Stimulated activated CD4-positive, alpha-beta T cell treated with anti-CD3 and anti-CD28 coated beads, Interleukin-1b, Interleukin-23, amount 100 ng/mL, for 4 hours (primary cell): ENCODE measurements at regions not wholly inside any gene's neighbourhood (a gene's known extent, or its start where the extent isn't known, plus 50 kb on each side); places are given as distances from the start of the nearest gene placed in this dataset.

Experiments used
- DNase-seq, 2 donors: peaks; one replicate each; pipeline ENCODE4 v3.0.0-alpha.2; 2020; ENCODE audit warnings: low read depth in 2 of 2

DNA sequence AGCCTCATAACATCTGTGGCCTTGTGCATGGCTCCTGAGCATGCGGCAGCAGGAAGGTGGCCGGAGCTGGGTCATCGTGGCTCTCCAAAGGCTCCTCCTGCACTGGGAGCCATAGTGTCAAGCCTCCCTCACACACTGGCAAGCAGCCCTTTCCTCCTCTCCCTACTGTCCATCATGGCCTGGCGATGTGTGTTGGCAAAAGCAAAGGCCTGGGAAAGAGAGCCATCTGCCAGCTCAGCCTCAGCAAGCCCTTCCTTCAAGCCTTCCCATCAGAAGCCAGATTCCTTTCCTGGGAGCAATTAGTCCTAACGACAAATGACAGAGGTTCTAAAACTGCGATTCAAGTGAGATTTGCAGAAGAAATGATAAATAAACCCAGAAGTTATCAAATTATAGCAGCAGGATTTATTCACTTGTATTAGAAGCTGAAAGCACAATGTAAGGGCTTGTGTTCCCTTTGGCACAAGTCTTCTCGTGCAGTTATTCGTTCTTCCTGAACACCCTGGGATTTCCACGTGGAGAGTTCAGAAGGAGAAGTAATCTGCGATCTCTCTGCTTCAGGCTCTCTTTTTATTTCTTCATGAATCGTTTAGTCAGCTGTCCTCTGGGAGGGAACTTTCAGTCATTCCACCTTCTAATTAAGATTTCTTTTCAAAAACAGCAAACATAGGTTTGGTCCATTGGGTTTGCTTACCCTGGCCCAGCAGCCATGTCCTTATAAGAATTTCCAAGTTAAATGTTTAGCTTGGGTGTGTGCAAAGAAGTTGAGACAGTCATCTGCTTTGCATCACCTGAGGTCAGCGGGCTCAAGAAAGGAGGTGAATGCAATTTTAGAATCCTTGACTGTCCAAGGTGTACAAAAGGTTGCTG, 110.3 kb upstream of the TMC3 start:
- no peak for DNase-seq

DNA sequence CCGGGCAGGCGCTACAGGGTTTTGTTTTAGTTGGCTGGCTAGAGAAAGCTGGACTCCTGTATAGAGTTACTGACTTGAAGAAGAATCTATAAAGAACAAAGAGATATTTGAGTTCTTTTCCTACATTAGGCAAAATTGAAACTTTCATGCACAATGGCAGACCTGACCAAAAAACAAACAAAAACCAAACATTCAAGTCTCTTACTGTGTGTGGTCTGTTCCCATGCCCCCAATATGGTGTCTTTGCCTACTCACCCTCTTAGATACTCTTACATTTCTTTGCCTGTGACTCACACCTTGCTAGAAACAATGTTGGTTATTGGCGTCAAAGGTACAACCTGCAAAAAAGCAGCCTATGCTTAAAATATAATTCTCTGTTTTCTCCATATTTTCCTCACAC, 109.5 kb upstream of the TMC3 start:
- DNase-seq: no peak

DNA sequence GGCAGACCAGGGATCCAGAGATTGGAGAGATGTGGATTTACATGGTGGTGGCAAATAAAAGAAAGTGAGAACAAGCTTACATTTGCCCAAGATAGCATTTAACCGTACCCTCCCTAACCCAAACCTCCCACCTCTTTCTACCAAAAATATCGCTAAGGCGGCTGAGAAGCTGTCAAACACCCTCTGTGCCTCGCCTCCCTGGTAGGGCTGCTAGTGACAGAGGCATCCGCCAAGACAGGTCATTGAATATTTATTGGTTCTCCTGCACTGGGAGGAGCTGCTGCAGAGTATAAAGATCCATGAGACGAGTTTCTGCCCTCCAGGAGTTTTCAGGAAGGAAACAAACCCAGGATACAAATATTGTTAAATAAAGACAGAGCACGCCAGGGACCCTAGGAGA, 107.3 kb upstream of the TMC3 start:
- DNase-seq: no peak

DNA sequence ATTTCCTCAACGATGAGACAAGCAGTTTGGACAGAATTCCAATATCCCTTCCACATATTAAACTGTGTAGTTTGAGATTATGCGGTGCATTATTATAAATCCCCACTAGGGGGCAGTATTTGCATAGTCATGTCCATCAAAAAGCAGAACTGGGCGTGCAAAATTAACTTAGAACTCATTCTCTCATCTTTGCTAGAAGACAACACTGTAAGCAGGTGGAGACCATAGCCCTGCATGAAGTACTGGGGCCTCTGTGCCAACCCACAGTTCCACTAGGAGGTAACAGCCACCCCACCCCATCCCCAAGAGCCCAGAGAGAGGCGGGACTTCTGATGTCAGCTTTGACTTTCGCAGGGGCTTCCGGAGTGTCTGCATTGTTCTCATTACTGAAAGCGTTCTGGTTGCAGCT, 106.6 kb upstream of the TMC3 start:
- DNase-seq: peak in 1 of 2 donors; percentile 40

DNA sequence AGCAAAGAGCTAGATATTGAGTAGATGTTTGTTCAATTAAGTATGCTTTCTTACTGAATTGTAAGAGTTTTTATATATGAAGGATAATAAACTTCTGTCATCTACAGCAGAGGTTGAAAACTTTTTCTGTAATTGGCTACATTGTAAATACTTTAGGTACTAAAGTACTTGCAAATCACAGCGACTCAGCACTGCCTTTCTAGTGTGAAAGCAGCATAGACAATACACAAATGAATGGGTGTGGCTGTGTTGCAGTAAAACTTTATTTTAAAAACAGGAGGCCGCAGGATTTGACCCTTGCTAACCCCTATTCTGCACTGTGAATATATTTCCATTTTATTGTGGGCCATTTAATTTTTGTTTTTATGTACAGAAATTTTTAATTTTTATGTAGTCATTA, 104.3 kb upstream of the TMC3 start:
- DNase-seq: no peak

DNA sequence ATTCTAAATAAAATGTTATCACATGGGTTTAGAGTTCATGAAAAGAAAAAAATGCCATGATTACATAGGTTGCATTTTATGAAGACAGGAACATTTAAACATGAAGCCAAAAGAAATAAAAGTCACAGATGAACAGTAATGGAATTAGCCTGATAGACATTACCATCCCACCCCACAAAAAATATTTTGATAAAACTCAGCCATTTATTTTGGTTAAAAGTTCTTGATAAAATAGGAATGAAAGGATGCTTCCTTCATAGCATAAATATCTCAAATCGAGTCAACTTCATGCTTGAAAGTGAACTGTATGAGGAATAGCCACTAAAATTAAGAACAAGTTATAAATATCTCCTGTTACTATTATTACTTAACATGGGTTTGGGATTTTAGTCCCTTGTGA, 101.9 kb upstream of the TMC3 start:
- DNase-seq: no peak

DNA sequence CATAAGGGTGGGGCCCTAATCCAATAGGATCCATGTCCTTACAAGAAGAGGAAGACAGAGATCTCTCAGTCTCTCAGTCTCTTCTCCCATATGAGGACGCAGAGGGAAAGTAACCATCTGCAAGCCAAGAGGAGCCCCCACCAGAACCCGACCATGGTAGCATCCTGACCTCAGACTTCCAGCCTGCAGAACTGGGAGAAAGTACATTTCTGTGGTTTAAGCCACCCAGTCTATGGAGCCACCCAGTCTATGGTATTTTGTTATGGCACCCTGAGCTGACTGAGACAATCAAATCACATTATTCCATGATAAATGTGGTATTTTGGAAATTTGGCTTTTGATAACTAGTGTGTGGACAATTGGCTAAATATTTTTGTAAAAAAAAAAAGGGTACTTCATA, 101.5 kb upstream of the TMC3 start:
- no peak for DNase-seq

DNA sequence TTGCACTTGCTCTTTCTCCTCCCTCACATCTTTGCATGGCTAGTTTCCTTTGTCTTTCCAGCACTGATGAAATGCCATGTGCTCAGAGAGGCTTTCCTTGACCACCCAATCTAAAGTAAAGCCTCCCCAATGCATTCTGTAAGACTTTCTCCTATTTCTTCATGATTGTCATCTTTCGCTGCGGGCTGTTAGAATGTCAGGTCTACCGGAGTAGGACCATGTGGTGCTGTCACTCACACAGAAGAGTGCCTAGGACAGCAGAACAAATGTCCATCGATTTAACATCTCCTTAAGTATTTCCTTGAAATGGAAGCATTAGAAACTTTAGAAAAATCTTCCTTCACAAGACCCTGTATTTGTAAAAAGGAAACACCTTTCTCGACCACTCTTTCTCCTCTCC, 99.9 kb upstream of the TMC3 start:
- no peak for DNase-seq

DNA sequence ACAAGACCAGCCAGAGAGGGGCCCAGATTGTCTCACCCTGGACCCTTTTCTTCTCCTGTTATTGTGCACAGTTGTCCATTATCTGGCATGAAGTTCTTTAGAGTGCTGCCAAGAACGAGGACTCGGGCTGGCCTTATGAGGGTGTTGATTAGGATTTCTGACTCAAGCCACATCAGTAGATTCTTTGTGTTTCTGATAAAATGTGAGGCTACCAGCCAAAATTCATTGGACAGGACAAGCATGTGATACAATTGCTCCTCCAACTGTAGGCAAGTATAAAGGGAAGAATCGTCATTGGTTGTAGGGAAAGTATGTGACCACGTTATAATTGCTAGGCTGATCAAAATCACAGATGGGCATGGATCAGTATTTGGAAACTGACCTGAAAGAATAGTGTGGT, 99.2 kb upstream of the TMC3 start:
- no peak for DNase-seq

DNA sequence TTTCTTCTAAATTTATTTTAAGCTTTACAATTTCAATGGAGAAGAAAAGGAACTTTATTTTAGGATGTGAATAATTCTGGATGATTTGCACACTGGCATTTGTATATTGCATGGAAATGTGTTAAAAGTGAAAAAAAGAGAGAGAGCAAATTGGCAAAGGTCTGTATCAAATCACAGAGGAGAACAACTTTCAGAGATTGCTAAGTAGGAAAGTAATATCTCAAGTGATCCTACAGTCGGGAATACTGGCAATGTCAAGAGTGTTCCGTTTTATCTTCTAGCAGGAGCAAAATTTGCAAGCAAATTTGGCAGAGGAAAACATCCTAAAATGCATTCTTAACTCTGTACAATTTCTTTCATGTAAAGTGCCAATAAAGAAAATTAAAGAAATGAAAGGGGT, 97.1 kb upstream of the TMC3 start:
- no peak for DNase-seq

DNA sequence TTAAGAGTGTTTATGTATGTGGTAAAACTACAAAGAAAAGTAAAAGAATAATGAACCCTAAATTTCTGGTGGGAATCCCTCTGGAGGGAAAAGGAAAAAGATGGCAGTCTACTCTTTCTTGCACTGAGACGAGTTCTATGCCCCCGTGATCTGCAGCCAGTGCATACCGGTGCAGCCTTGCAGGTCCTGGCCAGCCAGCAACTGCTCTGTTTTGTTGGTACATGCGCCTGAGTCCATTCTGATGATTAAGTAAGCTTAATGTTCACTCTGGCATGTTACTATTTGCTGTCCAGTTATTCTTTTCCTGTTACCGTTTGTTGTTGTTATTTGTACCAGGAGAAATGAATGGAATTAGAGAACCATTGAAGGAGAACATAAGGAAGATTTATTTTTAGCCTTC, 95.1 kb upstream of the TMC3 start:
- DNase-seq: no peak

DNA sequence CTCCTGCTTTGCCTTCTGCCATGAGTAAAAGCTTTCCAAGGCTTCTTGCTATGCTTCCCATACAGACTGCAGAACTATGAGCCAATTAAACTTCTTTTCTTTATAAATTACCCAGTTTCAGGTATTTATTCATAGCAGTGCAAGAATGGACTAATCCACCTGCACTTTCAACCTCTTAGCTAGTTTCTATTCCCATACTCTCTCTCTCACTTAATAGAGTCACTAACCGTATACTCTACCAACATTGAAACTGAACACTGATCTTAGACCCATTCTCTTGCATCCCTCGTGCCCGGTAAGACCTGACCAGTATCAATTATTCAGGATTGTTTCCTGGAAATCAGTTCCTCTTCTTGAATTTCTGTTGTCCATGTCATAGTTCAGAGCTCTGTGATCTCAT, 92.7 kb upstream of the TMC3 start:
- no peak for DNase-seq

DNA sequence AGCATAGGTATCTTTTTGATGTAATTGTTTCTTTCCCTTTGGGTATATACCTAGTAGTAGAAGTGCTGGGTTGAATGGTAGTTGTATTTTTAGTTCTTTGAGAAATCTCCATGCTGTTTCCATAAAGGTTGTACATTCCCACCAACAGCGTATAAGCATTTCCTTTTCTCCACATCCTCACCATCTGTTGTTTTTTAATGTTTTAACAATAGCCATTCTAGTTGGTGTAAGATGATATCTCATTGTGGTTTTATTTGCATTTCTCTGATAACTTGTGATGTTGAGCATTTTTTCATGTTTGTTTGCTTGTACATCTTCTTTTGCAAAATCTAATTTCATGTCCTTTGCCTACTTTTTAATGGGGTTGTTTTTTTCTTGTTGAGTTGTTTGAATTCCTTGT, 80.0 kb upstream of the TMC3 start:
- no peak for DNase-seq

DNA sequence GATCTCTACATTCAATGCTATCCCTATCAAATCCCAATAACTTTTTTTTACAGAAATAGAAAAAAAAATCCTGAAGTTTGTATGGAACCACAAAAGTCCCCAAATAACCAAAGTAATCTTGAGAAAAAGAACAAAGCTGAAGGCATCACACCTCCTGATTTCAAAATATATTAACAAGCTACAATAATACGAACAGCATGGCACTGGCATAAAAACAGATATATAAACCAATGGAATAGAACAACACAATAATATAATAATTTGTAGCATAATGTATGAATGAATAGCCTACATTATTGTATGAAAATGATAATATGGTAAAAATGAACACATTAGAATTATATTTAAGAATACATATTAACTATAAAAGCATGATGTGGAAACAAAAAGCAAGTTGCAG, 76.7 kb upstream of the TMC3 start:
- DNase-seq: no peak

DNA sequence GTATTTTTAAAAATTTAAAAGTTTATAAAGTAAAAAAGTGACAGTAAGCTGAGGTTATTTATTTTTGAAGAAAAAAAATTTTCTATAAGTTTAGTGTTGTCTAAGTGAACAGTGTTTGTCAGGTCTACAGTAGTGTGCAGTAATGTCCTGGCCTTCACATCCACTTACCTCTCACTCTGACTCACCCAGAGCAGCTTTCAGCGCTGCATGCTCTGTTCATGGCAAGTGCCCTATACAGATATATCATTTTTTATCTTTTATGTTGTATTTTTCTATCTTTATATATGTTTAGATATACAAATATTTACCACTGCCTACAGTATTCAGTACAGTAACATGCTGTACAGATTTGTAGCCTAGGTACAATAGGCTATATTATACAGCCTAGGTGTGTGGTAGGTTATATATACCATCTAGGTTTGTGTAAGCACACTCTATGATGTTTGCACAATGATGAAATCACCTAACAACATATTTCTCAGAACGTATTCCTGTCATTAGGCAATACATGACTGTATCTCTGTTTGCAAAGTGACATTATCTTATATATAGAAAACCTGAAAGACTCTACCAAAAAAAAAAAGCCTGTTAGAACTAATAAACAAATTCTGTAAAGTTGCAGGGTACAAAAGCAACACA, 75.9 kb upstream of the TMC3 start:
- no peak for DNase-seq

DNA sequence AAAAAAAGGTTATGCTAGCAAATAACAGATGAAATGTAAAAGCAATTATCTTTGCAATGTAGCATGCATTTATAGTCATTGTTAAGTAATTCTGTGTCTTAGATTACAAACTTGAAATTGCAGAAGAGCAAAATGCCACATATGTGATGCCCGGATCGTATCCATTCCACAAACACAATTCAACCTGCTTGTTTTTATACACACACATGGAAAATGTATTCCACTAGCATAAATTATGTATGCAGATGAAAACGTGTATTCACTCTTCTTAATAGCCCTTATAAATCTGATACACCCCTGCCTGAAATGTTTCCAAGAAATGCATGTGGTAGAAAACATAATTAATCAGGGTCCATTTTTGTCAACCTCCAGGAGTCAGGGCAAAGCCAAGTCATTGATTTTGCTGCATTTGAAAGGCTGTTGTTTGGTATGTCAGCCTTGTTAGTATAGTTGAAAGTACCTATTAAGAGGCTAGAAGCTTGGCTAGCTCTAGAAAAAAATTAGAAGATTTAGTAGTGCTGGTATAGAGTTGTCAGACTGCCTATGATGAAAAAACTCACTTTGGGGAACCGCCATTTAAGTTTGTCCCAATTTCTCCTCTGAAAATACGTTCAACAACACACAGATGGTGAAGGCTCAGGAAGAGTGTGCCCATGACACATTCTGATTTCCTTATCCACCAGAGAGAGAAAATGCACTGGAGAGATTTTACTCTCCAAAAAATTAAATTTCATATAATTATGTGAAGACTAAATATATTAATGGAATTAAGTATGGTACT, 69.2 kb upstream of the TMC3 start:
- no peak for DNase-seq

DNA sequence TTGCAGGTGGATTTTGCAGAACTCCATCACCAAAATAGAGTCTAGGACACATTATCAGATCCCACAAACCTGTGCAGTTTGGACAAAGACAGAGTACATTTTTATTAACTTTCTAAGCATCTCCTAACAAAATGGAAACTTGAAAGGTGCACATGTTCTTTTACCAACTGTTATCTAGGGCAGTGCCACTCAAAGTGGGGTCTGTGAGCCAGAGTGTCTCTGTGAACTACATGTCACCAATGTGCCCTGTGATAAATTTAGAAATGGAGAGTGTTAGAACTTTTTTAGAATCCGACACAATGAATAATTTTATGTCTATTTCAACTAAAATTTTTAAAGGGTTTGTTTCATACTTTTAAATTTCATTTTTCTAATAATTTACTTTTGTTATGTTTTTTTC, 68.4 kb upstream of the TMC3 start:
- DNase-seq: no peak

DNA sequence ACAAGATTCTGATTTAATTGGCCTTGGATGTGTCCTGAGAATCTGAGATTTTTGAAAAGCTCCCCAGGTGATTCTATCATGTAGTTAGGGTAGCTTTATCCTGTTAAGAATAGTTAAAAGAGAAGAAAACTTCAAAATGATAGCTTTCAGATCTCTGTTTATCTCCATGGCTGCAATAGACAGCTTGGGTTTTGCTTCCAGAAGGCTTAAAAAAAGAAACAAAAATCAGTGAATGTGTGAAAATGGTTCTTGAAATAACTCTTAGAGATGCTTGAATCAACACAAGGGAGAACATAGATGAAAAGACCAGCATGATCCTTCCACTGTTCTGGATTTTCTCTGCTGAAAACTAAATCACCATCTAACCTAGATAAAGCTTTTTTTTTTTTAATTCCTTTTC, 60.8 kb upstream of the TMC3 start:
- no peak for DNase-seq

DNA sequence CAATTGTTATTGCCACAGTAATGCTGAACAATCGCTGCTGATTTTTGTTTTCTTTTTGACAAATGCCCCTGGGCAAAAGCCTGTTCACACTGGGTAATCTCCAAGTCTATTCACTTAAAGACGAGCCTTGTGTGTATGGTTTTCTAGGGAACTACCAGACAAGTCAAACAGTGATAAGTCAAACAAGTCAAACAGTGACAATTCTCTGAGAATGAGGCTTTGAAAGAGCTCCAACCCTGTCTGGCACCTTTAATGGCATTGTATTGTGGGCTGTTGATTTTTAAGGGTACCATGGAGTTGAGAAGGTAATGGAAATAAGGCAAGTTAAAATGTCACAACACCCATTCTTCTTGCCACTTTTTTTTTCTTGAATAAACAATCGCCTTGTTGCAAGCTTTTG, 59.4 kb upstream of the TMC3 start:
- no peak for DNase-seq

DNA sequence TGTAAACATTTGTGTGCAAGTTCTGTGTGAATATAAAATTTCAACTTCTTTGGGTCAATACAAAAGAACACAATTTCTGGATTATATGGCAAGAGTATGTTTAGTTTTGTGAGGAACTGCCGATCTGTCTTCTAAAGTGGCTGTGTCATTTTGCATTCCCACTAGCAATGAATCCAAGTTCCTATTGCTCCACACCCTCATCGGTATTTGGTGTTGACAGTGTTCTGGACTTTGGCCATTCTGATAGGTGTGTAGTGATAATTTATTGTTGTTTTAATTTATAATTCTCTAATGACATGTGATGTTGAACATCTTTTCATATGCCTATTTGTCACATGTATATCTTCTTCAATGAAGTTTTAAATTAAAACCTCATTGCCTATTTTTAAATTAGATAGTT, 58.2 kb upstream of the TMC3 start:
- DNase-seq: no peak

DNA sequence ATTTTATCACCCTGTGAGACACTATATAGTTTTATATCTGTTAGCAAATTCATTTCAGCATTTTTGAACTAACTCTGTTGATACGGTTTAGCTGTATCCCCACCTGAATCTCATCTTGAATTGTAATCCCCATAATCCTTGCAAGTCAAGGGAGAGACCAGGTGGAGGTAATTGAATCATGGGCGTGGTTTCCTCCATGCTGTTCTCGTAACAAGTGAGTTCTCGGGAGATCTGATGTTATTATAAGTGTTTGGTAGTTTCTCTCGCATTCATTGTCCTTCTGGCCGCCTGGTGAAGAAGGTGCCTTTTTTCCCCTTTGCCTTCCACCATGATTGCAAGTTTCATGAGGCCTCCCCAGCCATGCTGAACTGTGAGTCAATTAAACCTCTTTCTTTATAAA, 53.2 kb upstream of the TMC3 start:
- DNase-seq: no peak

DNA sequence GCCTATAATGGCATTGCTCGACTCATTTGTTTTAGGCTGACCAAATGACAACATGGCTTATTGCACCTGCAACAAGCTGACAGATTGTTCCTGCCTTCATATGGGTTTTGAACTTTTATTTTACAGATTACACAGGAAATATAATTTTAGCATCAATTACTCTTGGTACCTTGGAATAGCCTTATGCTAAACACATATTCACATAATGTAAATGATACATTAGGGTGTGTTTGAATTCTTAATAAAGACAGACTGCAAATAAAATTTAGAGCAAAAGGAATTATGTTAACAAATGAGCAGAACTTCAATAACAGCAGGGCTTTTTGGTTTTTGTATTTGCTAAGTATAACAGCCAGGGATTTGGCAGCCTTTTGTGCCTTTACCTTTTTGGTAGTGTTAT, 51.9 kb upstream of the TMC3 start:
- DNase-seq: no peak
